HG03378 (cell line): ENCODE measurements at regions not wholly inside any gene's neighbourhood (a gene's known extent, or its start where the extent isn't known, plus 50 kb on each side); places are given as distances from the start of the nearest gene placed in this dataset.

ENCODE experiments used
- ATAC-seq: cut with Tn5 transposase; IDR thresholded peaks from one replicate; pipeline ENCODE4 v1.9.1; 2021; ENCODE audit warnings: mild to moderate bottlenecking, moderate library complexity; ENCODE audit not compliant: unreplicated experiment

DNA sequence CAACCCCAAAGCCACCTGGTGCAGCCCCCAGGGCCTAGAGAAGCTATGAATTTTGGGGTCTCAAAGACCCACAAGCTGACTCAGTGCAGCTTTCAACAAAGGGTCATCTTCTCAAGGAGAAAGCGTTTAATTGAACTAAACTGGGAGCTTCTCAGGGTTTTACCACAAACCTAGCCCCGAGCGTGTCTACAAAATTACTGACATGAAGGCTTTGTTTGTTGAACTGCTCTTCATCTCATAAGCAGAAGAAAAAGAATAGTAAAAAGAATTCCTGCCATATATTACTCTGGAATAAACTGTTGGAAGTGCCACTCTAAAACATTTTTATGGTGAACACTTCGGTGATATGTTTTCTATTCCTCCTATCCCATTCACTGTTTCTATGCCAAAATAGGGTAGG, 50.8 kb upstream of the INCENP start:
- ATAC-seq: no peak

DNA sequence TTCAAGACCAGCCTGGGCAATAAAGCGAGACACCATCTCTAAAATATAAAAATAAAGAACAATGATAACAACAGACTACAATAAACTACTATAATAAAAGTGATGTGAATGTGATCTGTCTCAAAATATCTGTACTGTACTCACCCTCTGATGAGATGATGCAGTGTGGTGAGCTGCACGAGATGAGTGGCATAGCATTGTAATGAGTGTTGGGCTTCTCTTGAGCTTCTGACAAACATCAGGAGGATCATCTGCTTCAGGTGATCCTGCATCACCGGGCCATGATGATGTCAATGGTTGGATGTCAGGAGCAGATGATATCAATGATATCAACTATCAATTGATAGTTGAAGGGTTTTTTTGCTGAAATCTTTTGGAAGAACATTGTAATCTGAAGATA, 52.4 kb upstream of the INCENP start:
- no peak for ATAC-seq

DNA sequence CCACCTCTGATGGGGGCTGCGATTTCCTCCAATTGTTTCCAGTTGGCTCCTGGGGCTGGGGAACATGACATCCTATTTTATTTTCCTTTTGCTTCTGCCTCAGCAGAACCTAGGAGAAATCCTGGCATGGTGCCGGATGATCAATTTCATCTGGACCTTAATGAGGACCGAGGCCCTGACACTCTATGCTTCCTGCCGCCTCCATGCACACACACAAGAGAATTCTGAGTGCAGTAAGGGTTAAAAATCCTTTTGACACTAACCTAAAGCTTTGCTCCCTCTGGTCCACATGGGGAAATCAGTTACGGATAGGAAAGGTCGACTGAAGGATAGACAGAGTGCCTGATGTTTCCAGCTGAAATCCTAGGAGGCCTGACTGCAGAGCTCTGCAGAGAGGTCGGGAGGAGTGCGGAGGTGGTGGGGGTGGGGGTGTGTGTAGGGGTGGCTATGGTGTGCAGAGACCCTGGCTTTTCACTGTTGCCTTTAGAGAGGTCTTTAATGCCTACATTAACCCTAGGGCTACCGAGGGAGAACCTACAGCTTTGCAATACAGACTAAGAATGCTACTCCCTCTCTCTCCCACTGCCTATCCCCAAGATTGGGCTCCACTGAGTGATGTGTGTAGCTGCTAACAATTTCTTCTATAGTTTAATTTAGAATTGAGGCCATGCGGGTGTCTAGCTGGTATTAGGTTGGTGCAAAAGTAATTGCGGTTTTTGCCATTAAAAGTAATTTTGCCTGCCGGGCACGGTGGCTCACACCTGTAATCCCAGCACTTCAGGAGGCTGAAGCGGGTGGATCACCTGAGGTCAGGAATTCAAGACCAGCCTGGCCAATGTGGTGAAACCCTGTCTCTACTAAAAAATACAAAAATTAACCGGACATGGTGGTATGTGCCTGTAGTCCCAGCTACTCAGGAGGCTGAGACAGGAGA, 53.6 kb upstream of the INCENP start:
- ATAC-seq: no peak

DNA sequence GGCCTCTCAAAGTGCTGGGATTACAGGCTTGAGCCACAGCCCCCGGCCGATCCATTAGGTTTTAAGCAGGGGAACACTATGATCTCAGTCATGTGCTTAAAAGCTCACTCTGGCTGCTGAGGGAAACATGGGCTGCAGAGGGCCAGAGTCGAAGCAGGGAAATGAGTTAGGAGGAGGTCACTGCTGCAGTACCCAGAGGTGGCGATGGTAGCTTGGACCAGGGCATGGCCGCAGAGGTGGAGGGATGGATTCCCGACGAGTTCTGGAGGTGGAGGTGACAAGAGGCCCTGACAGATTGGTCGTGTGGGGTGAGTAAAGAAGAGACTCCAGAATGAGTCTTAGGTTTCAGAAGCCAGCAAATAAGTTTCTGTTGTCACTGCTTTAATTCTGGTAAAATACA, 54.4 kb upstream of the INCENP start:
- no peak for ATAC-seq

DNA sequence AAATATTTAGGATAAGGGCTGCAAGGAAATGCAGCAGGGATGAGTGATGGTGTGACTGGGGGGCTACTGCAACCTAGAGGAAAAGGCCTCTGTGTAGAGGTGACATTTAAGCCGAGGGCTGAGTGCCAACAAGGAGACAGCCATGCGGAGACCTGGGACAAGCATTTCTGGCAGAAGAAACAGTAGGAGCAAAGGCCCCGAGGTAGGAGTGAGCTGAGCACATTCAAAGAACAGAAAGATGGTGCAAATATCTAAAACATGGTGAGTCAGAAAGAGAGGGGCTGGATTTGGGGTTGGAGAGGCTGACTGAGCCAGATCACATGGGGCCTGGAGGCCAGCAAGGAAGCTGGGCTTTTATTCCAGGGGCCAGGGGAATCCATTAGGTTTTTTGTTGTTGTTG, 55.1 kb upstream of the INCENP start:
- ATAC-seq: no peak

DNA sequence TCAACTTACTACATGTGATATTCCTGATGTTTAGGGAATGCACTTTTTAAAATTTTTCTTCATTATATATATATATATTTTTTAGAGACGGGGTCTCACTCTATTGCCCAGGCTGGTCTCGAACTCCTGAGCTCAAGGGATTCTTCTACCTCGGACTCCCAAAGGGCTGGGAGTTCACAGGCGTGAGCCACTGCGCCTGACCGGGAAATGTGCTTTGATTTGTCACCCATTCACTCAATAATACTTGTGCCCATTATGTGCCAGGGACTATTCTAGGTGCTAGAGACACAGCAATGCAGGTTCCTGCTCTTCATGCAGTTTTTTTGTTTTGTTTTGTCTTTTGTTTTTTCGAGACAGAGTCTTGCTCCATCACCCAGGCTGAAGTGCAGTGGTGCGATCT, 56.1 kb upstream of the INCENP start:
- no peak for ATAC-seq

DNA sequence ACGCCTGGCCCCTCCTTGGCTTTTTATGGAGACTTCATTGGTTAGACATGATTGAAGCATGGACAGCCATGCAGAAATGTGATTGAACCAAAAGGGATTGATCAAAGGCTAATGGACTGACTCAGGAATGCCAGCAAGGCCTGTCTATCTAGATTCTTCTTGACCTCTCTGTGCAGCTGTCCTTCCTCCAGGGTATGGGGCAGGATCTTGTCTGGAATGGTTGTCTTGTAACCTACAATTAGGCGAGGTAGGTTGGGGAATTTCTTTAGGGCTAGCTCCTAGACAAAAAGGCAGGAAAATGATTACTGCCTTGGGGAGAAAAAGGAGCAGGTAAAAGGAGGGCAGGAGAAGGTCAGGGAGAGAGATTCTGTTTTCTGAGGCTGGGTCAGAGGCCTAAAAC, 59.6 kb upstream of the INCENP start:
- ATAC-seq: no peak

DNA sequence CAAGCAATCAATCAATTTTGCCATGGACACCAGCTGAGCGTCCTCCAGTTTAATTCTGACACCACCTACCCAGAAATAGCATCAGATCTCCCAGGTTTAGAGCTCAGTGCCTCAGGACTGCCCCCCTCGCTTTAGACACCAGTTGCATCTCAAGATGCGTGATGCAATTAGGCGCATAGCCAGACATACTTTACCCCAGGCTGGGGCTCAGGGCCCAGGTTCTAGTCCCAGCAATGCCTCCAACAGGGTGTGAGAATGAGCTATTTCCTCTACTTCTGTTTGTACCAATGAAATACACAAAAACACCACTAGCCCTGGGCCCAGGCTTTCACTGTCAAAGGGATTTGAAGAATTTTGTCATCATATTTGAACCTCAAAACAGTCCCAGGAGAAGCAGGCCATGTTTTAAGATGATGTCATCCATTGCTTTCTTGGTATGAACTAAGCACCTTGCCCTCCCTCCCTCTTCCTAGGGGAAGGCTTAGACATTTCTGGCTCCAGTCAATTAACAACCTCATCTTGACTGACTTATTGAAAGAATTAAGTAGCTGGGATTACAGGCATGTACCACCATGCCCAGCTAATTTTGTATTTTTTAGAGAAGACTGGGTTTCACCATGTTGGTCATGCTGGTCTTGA, 61.5 kb upstream of the INCENP start:
- ATAC-seq: no peak

DNA sequence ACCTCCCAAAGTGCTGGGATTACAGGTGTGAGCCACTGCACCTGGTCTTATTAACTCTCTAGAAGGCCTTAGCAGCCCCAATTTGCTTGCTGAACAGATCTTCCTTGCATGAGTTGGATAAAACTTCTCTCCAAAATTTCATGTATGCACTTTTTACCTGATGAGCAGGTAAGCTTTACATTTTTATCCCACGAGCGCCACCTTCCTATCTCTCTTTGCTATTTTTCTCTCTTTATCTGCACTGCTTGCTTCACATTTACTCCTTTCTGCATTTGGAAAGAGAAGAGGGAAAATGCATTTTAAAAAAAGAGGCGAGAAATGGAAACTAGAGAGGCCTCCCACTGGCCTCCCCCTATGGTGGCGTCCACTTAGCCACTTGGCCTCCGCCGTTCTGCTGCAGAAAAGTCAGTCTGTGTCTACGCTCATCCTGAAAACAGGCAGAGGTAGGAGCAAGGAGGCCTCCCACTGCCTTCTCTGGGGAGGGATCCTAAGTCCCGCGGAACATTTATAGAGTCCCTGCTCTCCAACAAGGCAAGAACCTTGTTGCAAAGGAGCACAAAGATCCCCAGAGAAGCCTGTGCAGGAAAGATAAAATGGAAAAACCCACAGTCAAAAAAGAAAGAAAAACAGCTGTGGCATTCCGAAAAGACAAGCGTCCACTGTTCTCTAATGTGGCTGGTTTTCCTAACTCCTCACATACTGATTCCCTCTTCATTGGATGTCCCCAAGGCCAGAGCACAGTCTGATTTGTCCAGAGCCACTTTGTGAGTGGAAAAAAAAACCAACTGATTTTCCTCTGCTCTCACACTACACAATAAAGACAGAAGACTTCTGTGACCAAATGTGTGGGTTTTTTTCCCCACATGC, 62.2 kb upstream of the INCENP start:
- no peak for ATAC-seq

DNA sequence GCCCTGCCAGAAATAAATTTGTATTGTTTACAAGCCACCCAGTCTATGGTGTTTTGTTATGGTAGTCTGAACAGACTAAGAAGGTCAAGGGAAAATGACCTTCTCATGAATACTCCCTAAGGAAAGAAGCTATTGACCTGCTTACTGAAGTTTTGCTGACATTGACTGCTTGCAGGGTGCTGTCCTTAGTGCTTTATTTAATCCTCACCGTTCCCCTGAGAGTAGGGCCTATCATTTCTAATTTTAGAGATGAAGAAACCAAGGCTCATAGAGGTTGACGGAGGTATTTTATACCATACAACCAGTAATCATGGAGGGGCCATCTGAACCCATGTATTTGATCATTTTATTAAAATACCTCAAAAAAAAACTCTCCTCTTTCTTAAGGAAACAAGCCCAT, 66.7 kb upstream of the INCENP start:
- ATAC-seq: no peak

DNA sequence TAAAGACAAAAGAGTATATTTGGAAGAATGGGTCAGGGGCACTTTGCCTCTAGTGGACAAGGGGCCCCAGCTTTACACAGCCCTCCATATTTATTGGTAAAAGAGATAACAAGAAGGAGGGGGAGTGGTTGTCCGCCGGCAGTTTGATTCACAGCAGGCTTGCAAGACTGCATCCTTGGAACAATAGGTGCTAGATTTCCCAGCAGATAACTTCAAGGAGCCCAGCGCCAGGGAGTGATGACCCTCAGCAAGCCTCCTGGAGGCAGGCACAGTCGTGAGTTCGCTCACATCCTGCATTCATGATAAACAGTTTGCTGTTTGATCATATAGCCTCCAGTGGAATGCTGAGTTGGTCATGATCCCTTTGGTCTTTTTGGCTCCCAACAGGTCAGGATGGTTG, 67.8 kb upstream of the INCENP start:
- no peak for ATAC-seq

DNA sequence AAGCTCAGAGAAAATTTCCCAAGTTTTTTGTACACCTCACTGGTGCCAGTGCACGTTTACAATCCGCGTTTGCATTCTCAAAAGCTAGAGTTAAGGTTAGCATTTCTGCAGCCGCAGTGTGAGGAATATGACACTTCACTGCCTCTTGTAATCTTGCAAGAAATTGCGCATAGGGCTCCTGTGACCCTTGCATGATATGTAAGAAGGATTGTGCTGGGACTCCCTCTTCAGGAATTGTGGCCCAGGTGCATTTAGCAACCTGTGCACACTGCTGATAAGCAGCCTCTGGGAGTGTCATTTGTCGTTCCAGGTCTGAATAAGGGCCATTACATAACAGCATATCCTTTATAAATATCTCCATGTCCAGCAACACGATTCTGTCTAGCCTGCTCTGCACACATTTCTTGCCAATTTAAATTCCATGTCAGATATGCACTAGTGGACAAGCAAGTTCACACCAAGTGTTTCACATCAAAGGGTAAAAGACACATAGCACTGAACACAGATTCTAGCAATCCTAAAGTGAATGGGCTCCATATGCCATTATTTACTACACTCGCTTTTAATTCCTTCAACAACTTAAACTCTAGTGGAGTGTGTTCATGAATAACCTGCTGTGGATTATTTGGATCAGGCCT, 69.2 kb upstream of the INCENP start:
- no peak for ATAC-seq

DNA sequence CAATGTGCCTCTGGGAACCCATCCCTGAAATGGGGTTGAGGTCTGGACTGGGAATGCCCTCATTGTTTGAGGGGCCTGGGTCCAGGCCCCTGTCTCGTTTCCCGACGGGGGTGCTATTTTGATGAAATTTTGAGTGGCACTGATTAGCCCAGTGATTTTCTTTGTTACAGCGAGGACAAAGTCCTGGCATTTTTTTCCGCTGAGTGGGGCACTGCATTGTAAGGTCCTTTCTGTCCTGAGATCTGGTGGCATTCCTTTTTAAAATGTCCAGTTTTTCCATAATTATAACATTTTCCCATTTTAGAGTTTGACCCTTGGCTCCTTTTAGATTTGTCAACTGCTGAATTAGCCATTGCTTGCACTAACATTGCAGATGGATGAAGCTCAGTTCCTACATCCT, 69.7 kb upstream of the INCENP start:
- no peak for ATAC-seq

DNA sequence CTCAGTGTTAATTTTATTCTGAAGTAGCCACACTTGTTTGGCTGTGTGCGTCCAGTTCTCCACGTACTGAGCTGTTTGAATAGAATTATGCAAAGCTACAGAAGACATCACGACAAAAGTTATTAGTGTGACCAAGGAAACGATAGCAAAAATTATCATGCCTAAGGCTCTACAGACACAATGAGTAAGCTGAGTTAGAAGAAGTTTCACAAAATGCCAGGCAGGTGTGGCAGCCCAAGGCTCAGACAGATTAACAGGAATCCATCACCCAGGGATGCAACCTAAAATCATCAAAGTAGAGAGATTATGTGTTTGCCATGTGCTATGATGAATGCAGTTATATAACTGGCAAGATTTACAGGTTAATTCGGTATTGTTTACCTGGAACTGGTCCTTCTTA, 73.1 kb upstream of the INCENP start:
- ATAC-seq: no peak

DNA sequence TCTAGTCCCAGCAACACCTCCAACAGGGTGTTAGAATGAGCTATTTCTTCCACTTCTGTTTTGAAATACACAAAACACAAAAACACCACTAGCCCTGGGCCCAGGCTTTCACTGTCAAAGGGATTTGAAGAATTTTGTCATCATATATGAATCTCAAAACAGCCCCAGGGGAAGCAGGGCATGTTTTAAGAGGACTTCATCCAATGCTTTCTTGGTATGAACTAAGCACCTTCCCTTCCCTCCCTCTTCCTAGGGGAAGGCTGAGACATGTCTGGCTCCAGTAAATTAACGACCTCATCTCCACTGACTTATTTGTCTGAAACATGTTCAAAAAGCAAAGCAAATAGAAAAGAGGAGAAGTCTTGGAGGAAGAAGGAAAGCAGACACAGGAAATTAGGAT, 75.7 kb upstream of the INCENP start:
- ATAC-seq: no peak

DNA sequence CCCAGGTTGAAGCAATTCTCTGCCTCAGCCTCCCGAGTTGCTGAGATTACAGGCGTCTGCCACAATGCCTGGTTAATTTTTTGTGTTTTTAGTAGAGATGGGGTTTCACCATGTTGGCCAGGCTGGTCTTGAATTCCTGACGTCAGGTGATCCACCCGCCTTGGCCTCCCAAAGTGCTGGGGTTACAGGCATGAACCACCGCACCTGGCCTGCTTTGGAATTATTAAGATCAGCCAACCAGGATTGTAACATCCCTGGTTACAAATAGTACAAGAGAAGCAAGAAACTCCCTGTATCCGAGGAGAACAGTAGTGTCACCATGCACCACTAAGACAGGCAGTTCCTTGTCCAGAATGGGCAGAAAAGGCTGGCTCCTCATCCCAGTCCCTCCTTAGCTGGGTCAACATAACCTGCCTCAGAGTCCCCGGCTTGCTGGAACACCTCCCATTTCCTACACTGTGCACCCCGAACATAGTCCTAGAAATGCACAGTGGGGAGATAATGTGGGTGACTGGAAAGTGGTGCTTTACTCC, 77.2 kb upstream of the INCENP start:
- ATAC-seq: no peak

DNA sequence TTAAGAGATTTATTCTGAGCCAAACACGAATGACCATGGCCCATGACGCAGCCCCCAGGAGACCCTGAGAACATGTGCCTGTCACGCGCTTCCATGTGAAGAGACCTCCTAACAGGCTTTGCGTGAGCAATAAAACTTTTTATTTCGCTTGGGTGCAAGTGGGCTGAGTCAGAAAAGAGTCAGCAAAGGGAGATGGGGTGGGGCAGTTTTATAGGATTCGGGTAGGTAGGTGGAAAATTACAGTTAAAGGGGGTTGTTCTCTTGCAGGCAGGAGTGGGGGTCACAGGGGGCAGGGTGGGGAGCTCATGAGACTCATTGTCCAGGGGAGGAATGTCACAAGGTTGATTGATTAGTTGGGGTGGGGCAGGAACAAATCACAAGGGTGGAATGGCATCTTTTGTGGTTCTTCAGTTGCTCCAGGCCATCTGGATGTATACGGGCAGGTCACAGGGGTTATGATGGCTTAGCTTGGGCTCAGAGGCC, 77.2 kb upstream of the FTH1 start:
- ATAC-seq: no peak

DNA sequence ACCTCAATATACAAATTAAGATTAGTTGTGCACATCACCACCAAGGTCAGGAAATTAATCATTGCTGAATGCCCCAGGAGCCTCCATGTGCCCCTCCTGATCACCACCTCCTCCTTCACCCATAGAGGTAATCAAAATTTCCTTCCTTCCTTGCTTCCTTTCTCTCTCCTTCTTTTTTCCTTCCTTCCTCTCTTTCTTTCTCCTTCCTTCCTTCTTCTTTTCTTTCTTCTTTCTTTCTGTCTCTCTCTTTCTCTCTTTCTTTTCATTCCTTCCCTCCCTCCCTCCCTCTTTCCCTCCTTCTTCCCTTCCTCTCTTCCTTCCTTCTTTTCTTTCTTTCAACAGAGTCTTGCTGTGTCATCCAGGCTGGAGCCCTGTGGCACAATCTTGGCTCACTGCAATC, 67.9 kb upstream of the FTH1 start:
- no peak for ATAC-seq

DNA sequence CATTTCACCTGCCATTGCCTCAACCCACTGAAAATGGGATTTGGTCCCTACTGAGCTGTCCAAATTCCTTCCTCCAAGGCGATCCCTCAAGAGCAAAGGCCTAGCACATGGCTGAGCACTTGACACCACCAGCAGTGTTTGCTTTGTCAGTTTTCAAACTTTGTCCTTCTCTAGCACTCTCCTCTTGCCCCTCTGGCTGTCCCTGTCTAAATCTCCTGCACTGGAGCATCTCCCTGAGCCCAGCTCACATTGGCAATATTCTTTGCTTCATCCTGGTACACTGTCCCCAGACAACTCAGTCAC, 66.6 kb upstream of the FTH1 start:
- no peak for ATAC-seq

DNA sequence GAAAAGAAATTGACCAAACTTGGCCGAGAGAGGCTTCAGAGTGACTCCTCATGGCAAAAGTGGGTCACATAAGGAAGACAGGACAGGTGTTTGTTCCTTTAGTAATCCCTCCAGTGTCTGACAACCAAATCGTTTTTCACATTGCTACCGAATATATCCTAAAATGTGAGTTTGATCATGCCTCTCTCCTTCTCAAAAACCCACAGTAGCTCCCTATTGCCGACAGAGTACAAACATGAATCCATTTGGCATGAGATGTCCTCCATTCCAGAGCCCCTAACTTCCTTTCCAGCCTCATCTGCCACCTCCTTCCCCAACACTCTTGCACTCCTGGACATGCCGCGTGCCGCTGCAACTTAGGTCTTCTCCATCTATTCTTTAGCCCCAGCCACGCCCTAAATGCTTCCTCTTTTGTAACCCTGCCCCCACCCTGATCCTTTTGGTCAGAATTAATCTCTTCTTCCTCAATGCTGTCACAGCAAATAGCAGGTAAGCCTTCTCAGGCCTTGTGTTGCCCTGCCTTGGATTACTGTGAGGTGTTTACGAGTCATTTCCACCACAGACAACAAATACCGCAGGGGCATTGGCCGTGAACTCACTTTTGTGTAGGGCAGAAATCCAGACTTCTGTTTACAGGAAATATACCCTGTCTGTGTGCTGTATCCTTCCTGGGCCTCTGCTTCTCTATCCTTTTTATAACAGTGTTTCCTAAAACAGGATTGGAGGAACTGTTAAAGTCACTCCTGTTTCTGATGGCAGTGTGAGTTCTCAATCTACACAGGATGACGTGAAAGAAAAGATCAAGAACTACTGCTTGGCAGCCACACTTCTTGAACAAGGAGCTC, 66.0 kb upstream of the FTH1 start:
- ATAC-seq: no peak
